SK-N-MC (cell line): ENCODE measurements at regions not wholly inside any gene's neighbourhood (a gene's known extent, or its start where the extent isn't known, plus 50 kb on each side); places are given as distances from the start of the nearest gene placed in this dataset.

Experiments
- EZH2 ChIP-seq: fragments of 200-600 bp; sonication (generic); IDR thresholded peaks from one replicate; pipeline ENCODE4 v1.6.1; 2017; ENCODE audit warnings: antibody characterized with exemption
- POLR2AphosphoS5 ChIP-seq: IDR thresholded peaks from 2 replicates; pipeline ENCODE4 v1.6.1; 2012; ENCODE audit warnings: mild to moderate bottlenecking, low read depth, low read length, borderline replicate concordance

DNA sequence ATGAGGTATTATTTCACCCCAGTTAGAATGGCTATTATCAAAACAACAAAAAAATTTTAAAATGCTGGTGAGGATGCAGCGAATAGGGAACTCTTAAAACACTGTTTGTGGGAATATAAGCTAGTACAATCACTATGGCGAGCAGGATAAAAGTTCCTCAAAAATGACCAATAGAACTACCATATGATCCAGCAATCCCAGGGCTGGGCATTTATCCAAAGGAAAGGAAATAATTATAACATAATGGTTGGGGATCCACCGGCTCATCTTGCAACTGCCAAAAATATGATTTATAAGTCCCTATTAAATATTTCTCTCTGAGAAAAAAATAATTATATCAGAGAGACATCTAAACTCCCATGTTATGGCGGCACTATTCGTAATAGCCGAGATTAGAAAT lies 127.6 kb upstream of the MME start:
- TF ChIP-seq EZH2 = no peak
- TF ChIP-seq POLR2AphosphoS5 = no peak
